Liver (tissue), 7 donors: ENCODE measurements at regions not wholly inside any gene's neighbourhood (a gene's known extent, or its start where the extent isn't known, plus 50 kb on each side); places are given as distances from the start of the nearest gene placed in this dataset.

Source experiments
- DNase-seq: peaks from one replicate; pipeline ENCODE4 v3.0.0-alpha.2; 2017; ENCODE audit warnings: low spot score
- H3K27ac ChIP-seq, 2 donors: one replicate each; pipeline ENCODE4 v1.7.0; 2013; ENCODE audit warnings: inconsistent platforms in 2 of 2, low read length in 2 of 2, control low read depth in 1 of 2, low read depth in 1 of 2, mild to moderate bottlenecking in 1 of 2
- H3K27me3 ChIP-seq, 4 donors: one replicate each; pipeline versions ENCODE4 v1.6.1 to v1.7.0; 2013; ENCODE audit warnings: low read length in 3 of 4, inconsistent platforms in 1 of 4, mild to moderate bottlenecking in 1 of 4, moderate library complexity in 1 of 4; ENCODE audit not compliant: control insufficient read depth in 4 of 4, insufficient read depth in 4 of 4
- H3K36me3 ChIP-seq, 4 donors: one replicate each; pipeline versions ENCODE4 v1.6.1 to v1.7.0; 2013; ENCODE audit warnings: low read length in 3 of 4, mild to moderate bottlenecking in 3 of 4, low read depth in 1 of 4, moderate library complexity in 1 of 4; ENCODE audit not compliant: control insufficient read depth in 4 of 4, insufficient read depth in 3 of 4
- H3K4me1 ChIP-seq, 4 donors: one replicate each; pipeline versions ENCODE4 v1.6.1 to v1.7.0; 2013; ENCODE audit warnings: low read length in 3 of 4, mild to moderate bottlenecking in 3 of 4, moderate library complexity in 1 of 4; ENCODE audit not compliant: control insufficient read depth in 4 of 4, insufficient read depth in 4 of 4
- H3K4me3 ChIP-seq, 3 donors: one replicate each; pipeline versions ENCODE4 v1.6.1 to v1.7.0; 2013; ENCODE audit warnings: low read length in 3 of 3, control low read depth in 1 of 3, low read depth in 1 of 3, mild to moderate bottlenecking in 1 of 3
- H3K9ac ChIP-seq, 2 donors: one replicate each; pipeline ENCODE4 v1.7.0; 2013; ENCODE audit warnings: low read length in 2 of 2, mild to moderate bottlenecking in 2 of 2, moderate library complexity in 2 of 2, control low read depth in 1 of 2, low read depth in 1 of 2
- H3K9me3 ChIP-seq, 4 donors: one replicate each; pipeline versions ENCODE4 v1.6.1 to v1.7.0; 2013; ENCODE audit warnings: low read length in 3 of 4; ENCODE audit not compliant: control insufficient read depth in 4 of 4
- EGR1 ChIP-seq, 2 donors: IDR thresholded peaks; 2 replicates each; pipeline ENCODE4 v1.6.1; 2016 to 2018; ENCODE audit warnings: antibody characterized with exemption in 2 of 2, low read depth in 2 of 2
- GABPA ChIP-seq, 2 donors: IDR thresholded peaks in 1 of 2; conservative IDR thresholded peaks in 1 of 2; 2 replicates each; pipeline ENCODE4 v1.6.1; 2016; ENCODE audit warnings: antibody characterized with exemption in 2 of 2, mild to moderate bottlenecking in 1 of 2, moderate library complexity in 1 of 2
- HNF4G ChIP-seq: IDR thresholded peaks from 2 replicates; pipeline ENCODE4 v1.6.1; 2016; ENCODE audit warnings: antibody characterized with exemption
- JUND ChIP-seq, 2 donors: IDR thresholded peaks; 2 replicates each; pipeline ENCODE4 v1.6.1; 2016; ENCODE audit warnings: antibody characterized with exemption in 2 of 2
- NR2F2 ChIP-seq: IDR thresholded peaks from 2 replicates; pipeline ENCODE4 v1.6.1; 2016; ENCODE audit warnings: antibody characterized with exemption
- SP1 ChIP-seq: IDR thresholded peaks from 2 replicates; pipeline ENCODE4 v1.6.1; 2018; ENCODE audit warnings: antibody characterized with exemption, mild to moderate bottlenecking
- YY1 ChIP-seq: IDR thresholded peaks from 2 replicates; pipeline ENCODE4 v1.6.1; 2016; ENCODE audit warnings: antibody characterized with exemption, mild to moderate bottlenecking
- WGBS: extraction: QIAGEN DNeasy Blood & Tissue Kit; methylation state at CpG from one replicate; pipeline ENCODE4 v1.1.7; 2013; 5-methylcytosine and 5-hydroxymethylcytosine counted together
- TF ChIP-seq, protein P1 (sequence below): IDR thresholded peaks from 2 replicates; pipeline ENCODE4 v1.6.1; 2016; ENCODE audit warnings: antibody characterized with exemption, mild to moderate bottlenecking
- donor health status: healthy.
- donor health status: healthy.
- donor health status: healthy.
- donor health status: healthy.

DNA sequence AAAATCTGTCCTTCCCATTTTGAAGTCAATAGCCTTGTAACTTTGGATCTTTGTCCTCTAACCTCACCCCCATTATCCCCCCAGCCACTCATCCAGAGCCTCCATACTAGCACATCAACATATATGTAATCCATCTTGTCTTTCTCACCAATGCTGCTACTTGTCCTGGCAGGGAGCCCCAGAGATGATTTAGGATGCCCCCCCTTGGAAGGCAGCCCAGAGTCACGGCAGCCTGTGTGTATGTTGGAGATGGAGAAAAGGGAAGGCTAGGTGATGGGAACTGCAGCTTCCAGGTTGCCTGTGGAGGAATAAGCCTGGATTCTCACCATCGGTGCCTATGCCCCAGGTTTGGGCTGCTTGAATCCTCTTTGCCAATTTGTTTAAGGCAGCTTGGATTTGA is 51.7 kb upstream of the SCMH1 start:
- peak; percentile 17 for DNase-seq
- H3K4me3 ChIP-seq, result no peak overlapping the region
- no peaks in the 10 kb centered on the region for H3K9me3 ChIP-seq
- no peaks in the 10 kb centered on the region for H3K36me3 ChIP-seq
- WGBS, result 81% methylated on average over 2 of the region's 2 CpGs
- peaks cover 0 to 2% (median 0%) of the 10 kb centered on the region in 4 donors for H3K27me3 ChIP-seq
- no peak overlapping the region for H3K9ac ChIP-seq
- TF ChIP-seq EGR1 (IDR thresholded peaks at IDR 0.05; ENCODE audit: low read depth in 2 of 2) (no peak), YY1 (no peak), GABPA (IDR thresholded peaks at IDR 0.05 in 1 of 2, conservative IDR thresholded peaks at IDR 0.05 in 1 of 2) (no peak), HNF4G (no peak), JUND (IDR thresholded peaks at IDR 0.05) (no peak), SP1 (no peak), NR2F2 (no peak)
- TF ChIP-seq, protein P1, sequence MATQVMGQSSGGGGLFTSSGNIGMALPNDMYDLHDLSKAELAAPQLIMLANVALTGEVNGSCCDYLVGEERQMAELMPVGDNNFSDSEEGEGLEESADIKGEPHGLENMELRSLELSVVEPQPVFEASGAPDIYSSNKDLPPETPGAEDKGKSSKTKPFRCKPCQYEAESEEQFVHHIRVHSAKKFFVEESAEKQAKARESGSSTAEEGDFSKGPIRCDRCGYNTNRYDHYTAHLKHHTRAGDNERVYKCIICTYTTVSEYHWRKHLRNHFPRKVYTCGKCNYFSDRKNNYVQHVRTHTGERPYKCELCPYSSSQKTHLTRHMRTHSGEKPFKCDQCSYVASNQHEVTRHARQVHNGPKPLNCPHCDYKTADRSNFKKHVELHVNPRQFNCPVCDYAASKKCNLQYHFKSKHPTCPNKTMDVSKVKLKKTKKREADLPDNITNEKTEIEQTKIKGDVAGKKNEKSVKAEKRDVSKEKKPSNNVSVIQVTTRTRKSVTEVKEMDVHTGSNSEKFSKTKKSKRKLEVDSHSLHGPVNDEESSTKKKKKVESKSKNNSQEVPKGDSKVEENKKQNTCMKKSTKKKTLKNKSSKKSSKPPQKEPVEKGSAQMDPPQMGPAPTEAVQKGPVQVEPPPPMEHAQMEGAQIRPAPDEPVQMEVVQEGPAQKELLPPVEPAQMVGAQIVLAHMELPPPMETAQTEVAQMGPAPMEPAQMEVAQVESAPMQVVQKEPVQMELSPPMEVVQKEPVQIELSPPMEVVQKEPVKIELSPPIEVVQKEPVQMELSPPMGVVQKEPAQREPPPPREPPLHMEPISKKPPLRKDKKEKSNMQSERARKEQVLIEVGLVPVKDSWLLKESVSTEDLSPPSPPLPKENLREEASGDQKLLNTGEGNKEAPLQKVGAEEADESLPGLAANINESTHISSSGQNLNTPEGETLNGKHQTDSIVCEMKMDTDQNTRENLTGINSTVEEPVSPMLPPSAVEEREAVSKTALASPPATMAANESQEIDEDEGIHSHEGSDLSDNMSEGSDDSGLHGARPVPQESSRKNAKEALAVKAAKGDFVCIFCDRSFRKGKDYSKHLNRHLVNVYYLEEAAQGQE, result no peak
- H3K4me1 ChIP-seq, result no peaks in the 10 kb centered on the region
- H3K27ac ChIP-seq, result no peak overlapping the region
